HEK293 (cell line): ENCODE measurements at regions not wholly inside any gene's neighbourhood (a gene's known extent, or its start where the extent isn't known, plus 50 kb on each side); places are given as distances from the start of the nearest gene placed in this dataset.

Experiments used
- HOXD13 ChIP-seq: sonication (generic); formaldehyde crosslinking; IDR thresholded peaks from 2 replicates; pipeline ENCODE4 v1.8.0; 2022; ENCODE audit warnings: missing genetic modification reagents, borderline replicate concordance
- MYNN ChIP-seq: fragments of 450-650 bp; formaldehyde crosslinking; IDR thresholded peaks from 2 replicates; pipeline ENCODE4 v1.5.1; 2016; ENCODE audit warnings: missing biosample characterization, missing genetic modification characterization, borderline replicate concordance
- OVOL3 ChIP-seq: fragments of 450-650 bp; formaldehyde crosslinking; IDR thresholded peaks from 2 replicates; pipeline ENCODE4 v1.5.1; 2016; ENCODE audit warnings: missing biosample characterization, missing genetic modification characterization
- ZSCAN23 ChIP-seq: fragments of 450-650 bp; formaldehyde crosslinking; IDR thresholded peaks from 2 replicates; pipeline ENCODE4 v1.5.1; 2016; ENCODE audit warnings: missing biosample characterization, missing genetic modification characterization
- TF ChIP-seq, protein P1 (sequence below): fragments of 450-650 bp; formaldehyde crosslinking; IDR thresholded peaks from 2 replicates; pipeline ENCODE4 v1.5.1; 2016; ENCODE audit warnings: missing biosample characterization, missing genetic modification characterization
- TF ChIP-seq, protein P2 (sequence below): fragments of 450-650 bp; formaldehyde crosslinking; IDR thresholded peaks from 2 replicates; pipeline ENCODE4 v1.5.1; 2016; ENCODE audit warnings: missing biosample characterization, missing genetic modification characterization
- TF ChIP-seq, protein P3 (sequence below): fragments of 450-650 bp; formaldehyde crosslinking; IDR thresholded peaks from 2 replicates; pipeline ENCODE4 v1.5.1; 2017; ENCODE audit warnings: missing biosample characterization, missing genetic modification characterization
- TF ChIP-seq, protein P4 (sequence below): fragments of 450-650 bp; formaldehyde crosslinking; IDR thresholded peaks from 2 replicates; pipeline ENCODE4 v1.5.1; 2016; ENCODE audit warnings: missing biosample characterization, missing genetic modification characterization, low read depth
- TF ChIP-seq, protein P5 (sequence below): fragments of 450-650 bp; formaldehyde crosslinking; IDR thresholded peaks from 2 replicates; pipeline ENCODE4 v1.5.1; 2016; ENCODE audit warnings: missing biosample characterization, missing genetic modification characterization
- TF ChIP-seq, protein P6 (sequence below): fragments of 450-650 bp; formaldehyde crosslinking; IDR thresholded peaks from 2 replicates; pipeline ENCODE4 v1.5.1; 2017; ENCODE audit warnings: missing biosample characterization, missing genetic modification characterization

DNA sequence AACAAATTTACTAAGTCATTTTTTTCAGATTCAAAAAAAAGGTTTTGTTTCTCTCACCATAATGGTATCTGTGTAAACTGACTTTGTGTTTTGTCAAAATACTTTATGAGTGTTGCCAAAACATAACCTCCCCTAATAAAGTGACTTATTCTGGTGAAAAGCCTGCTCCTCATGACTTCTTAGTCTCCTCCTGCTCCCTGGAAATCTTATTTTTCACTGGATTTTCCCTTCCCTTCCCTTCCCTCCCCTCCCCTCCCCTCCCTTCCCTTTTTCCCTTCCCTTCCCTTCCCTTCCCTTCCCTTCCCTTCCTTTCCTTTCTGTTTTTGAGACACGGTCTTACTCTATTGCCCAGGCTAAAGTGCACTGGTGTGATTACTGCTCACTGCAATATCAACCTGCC, 650.1 kb upstream of the GHITM start:
- TF ChIP-seq ZSCAN23 (no peak), MYNN (tag by site-specific recombination) (no peak), HOXD13 (CRISPR knock-in tag) (no peak), OVOL3 (tag by site-specific recombination) (no peak)
- TF ChIP-seq, protein P1, sequence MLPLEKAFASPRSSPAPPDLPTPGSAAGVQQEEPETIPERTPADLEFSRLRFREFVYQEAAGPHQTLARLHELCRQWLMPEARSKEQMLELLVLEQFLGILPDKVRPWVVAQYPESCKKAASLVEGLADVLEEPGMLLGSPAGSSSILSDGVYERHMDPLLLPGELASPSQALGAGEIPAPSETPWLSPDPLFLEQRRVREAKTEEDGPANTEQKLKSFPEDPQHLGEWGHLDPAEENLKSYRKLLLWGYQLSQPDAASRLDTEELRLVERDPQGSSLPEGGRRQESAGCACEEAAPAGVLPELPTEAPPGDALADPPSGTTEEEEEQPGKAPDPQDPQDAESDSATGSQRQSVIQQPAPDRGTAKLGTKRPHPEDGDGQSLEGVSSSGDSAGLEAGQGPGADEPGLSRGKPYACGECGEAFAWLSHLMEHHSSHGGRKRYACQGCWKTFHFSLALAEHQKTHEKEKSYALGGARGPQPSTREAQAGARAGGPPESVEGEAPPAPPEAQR (tag by site-specific recombination) = no peak
- TF ChIP-seq, protein P2, sequence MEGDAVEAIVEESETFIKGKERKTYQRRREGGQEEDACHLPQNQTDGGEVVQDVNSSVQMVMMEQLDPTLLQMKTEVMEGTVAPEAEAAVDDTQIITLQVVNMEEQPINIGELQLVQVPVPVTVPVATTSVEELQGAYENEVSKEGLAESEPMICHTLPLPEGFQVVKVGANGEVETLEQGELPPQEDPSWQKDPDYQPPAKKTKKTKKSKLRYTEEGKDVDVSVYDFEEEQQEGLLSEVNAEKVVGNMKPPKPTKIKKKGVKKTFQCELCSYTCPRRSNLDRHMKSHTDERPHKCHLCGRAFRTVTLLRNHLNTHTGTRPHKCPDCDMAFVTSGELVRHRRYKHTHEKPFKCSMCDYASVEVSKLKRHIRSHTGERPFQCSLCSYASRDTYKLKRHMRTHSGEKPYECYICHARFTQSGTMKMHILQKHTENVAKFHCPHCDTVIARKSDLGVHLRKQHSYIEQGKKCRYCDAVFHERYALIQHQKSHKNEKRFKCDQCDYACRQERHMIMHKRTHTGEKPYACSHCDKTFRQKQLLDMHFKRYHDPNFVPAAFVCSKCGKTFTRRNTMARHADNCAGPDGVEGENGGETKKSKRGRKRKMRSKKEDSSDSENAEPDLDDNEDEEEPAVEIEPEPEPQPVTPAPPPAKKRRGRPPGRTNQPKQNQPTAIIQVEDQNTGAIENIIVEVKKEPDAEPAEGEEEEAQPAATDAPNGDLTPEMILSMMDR (tag by site-specific recombination) = no peak
- TF ChIP-seq, protein P3, sequence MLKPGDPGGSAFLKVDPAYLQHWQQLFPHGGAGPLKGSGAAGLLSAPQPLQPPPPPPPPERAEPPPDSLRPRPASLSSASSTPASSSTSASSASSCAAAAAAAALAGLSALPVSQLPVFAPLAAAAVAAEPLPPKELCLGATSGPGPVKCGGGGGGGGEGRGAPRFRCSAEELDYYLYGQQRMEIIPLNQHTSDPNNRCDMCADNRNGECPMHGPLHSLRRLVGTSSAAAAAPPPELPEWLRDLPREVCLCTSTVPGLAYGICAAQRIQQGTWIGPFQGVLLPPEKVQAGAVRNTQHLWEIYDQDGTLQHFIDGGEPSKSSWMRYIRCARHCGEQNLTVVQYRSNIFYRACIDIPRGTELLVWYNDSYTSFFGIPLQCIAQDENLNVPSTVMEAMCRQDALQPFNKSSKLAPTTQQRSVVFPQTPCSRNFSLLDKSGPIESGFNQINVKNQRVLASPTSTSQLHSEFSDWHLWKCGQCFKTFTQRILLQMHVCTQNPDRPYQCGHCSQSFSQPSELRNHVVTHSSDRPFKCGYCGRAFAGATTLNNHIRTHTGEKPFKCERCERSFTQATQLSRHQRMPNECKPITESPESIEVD = no peak
- TF ChIP-seq, protein P4, sequence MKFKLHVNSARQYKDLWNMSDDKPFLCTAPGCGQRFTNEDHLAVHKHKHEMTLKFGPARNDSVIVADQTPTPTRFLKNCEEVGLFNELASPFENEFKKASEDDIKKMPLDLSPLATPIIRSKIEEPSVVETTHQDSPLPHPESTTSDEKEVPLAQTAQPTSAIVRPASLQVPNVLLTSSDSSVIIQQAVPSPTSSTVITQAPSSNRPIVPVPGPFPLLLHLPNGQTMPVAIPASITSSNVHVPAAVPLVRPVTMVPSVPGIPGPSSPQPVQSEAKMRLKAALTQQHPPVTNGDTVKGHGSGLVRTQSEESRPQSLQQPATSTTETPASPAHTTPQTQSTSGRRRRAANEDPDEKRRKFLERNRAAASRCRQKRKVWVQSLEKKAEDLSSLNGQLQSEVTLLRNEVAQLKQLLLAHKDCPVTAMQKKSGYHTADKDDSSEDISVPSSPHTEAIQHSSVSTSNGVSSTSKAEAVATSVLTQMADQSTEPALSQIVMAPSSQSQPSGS (tag by site-specific recombination) = no peak
- TF ChIP-seq, protein P5, sequence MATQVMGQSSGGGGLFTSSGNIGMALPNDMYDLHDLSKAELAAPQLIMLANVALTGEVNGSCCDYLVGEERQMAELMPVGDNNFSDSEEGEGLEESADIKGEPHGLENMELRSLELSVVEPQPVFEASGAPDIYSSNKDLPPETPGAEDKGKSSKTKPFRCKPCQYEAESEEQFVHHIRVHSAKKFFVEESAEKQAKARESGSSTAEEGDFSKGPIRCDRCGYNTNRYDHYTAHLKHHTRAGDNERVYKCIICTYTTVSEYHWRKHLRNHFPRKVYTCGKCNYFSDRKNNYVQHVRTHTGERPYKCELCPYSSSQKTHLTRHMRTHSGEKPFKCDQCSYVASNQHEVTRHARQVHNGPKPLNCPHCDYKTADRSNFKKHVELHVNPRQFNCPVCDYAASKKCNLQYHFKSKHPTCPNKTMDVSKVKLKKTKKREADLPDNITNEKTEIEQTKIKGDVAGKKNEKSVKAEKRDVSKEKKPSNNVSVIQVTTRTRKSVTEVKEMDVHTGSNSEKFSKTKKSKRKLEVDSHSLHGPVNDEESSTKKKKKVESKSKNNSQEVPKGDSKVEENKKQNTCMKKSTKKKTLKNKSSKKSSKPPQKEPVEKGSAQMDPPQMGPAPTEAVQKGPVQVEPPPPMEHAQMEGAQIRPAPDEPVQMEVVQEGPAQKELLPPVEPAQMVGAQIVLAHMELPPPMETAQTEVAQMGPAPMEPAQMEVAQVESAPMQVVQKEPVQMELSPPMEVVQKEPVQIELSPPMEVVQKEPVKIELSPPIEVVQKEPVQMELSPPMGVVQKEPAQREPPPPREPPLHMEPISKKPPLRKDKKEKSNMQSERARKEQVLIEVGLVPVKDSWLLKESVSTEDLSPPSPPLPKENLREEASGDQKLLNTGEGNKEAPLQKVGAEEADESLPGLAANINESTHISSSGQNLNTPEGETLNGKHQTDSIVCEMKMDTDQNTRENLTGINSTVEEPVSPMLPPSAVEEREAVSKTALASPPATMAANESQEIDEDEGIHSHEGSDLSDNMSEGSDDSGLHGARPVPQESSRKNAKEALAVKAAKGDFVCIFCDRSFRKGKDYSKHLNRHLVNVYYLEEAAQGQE (tag by site-specific recombination) = no peak
- TF ChIP-seq, protein P6, sequence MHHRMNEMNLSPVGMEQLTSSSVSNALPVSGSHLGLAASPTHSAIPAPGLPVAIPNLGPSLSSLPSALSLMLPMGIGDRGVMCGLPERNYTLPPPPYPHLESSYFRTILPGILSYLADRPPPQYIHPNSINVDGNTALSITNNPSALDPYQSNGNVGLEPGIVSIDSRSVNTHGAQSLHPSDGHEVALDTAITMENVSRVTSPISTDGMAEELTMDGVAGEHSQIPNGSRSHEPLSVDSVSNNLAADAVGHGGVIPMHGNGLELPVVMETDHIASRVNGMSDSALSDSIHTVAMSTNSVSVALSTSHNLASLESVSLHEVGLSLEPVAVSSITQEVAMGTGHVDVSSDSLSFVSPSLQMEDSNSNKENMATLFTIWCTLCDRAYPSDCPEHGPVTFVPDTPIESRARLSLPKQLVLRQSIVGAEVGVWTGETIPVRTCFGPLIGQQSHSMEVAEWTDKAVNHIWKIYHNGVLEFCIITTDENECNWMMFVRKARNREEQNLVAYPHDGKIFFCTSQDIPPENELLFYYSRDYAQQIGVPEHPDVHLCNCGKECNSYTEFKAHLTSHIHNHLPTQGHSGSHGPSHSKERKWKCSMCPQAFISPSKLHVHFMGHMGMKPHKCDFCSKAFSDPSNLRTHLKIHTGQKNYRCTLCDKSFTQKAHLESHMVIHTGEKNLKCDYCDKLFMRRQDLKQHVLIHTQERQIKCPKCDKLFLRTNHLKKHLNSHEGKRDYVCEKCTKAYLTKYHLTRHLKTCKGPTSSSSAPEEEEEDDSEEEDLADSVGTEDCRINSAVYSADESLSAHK (tag by site-specific recombination) = no peak
